Upper lobe of right lung (tissue), 1 donor: ENCODE measurements at regions not wholly inside any gene's neighbourhood (a gene's known extent, or its start where the extent isn't known, plus 50 kb on each side); places are given as distances from the start of the nearest gene placed in this dataset.

ENCODE experiments used
- ATAC-seq: fragments of 200-7000 bp; cut with Tn5 transposase; one replicate; pipeline ENCODE4 v1.9.1; 2020; ENCODE audit warnings: mild to moderate bottlenecking, moderate library complexity
- DNase-seq: peaks from one replicate; pipeline ENCODE4 v3.0.0-alpha.2; 2020
- H3K27ac ChIP-seq: fragments of 200-600 bp; one replicate; pipeline ENCODE4 v1.8.0; 2022
- H3K27me3 ChIP-seq: fragments of 200-600 bp; one replicate; pipeline ENCODE4 v1.8.0; 2022; ENCODE audit warnings: mild to moderate bottlenecking
- H3K36me3 ChIP-seq: fragments of 200-600 bp; one replicate; pipeline ENCODE4 v1.8.0; 2022
- H3K4me1 ChIP-seq: fragments of 200-600 bp; one replicate; pipeline ENCODE4 v1.8.0; 2022
- H3K4me3 ChIP-seq: fragments of 200-600 bp; one replicate; pipeline ENCODE4 v1.8.0; 2022; ENCODE audit warnings: mild to moderate bottlenecking
- H3K9me3 ChIP-seq: fragments of 200-600 bp; one replicate; pipeline ENCODE4 v1.8.0; 2022
- CTCF ChIP-seq: fragments of 200-600 bp; IDR thresholded peaks from one replicate; pipeline ENCODE4 v1.8.0; 2022; ENCODE audit warnings: antibody characterized with exemption
- intact Hi-C: fragments of 100-400 bp; cut with DNase I; formaldehyde crosslinking; loops from one replicate; pipeline ENCODE4 v1.11.0; 2022
- donor health status: DM: no; HTN: yes; CAD: no; lungs with severe emphysema.

GRCh38 chr2:186065491-186065890 lies 326.9 kb downstream of the FSIP2 start:
- Histone ChIP-seq H3K4me1 (no peaks in the 10 kb centered on the region), H3K27me3 (no peaks in the 10 kb centered on the region), H3K9me3 (no peaks in the 10 kb centered on the region), H3K4me3 (no peak overlapping the region), H3K36me3 (no peaks in the 10 kb centered on the region), H3K27ac (no peak overlapping the region)
- ATAC-seq = no peak
- intact Hi-C loops = no loop called here
- no peak for TF ChIP-seq CTCF
- DNase-seq = no peak

GRCh38 chr2:186068139-186068801 lies 329.7 kb downstream of the FSIP2 start:
- intact Hi-C loops = no loop called here
- Histone ChIP-seq H3K27me3 (no peaks in the 10 kb centered on the region), H3K9me3 (no peaks in the 10 kb centered on the region), H3K27ac (no peak overlapping the region), H3K4me3 (no peak overlapping the region), H3K4me1 (no peaks in the 10 kb centered on the region), H3K36me3 (no peaks in the 10 kb centered on the region)
- no peak for DNase-seq
- no peak for ATAC-seq
- no peak for TF ChIP-seq CTCF

GRCh38 chr2:186069676-186070075 lies 331.1 kb downstream of the FSIP2 start:
- Histone ChIP-seq H3K27ac (no peak overlapping the region), H3K27me3 (no peaks in the 10 kb centered on the region), H3K4me3 (no peak overlapping the region), H3K36me3 (no peaks in the 10 kb centered on the region), H3K4me1 (no peaks in the 10 kb centered on the region), H3K9me3 (no peaks in the 10 kb centered on the region)
- no peak for ATAC-seq
- intact Hi-C loops = no loop called here
- DNase-seq = no peak
- no peak for TF ChIP-seq CTCF

- no peak for TF ChIP-seq CTCF
- Histone ChIP-seq H3K4me1 (no peaks in the 10 kb centered on the region), H3K9me3 (no peaks in the 10 kb centered on the region), H3K27me3 (no peaks in the 10 kb centered on the region), H3K27ac (no peak overlapping the region), H3K4me3 (no peak overlapping the region), H3K36me3 (no peaks in the 10 kb centered on the region)
- intact Hi-C loops = no loop called here
- ATAC-seq = no peak
- no peak for DNase-seq
Measured at GRCh38 chr2:186085226-186085625, 346.6 kb downstream of the FSIP2 start.

- DNase-seq (no peak), ATAC-seq (no peak)
- Histone ChIP-seq H3K4me3 (no peak overlapping the region), H3K27me3 (no peaks in the 10 kb centered on the region), H3K9me3 (no peaks in the 10 kb centered on the region), H3K27ac (no peak overlapping the region), H3K36me3 (no peaks in the 10 kb centered on the region), H3K4me1 (no peaks in the 10 kb centered on the region)
- intact Hi-C loops = no loop called here
- TF ChIP-seq CTCF = no peak
Measured at GRCh38 chr2:186093174-186093573, 354.6 kb downstream of the FSIP2 start.

GRCh38 chr2:186098821-186099220 lies 360.2 kb downstream of the FSIP2 start:
- no peak overlapping the region for H3K4me3 ChIP-seq
- H3K9me3 ChIP-seq = no peaks in the 10 kb centered on the region
- no peaks in the 10 kb centered on the region for H3K4me1 ChIP-seq
- ATAC-seq = no peak
- H3K36me3 ChIP-seq = no peaks in the 10 kb centered on the region
- DNase-seq = no peak
- intact Hi-C loops = no loop called here
- H3K27me3 ChIP-seq = no peaks in the 10 kb centered on the region
- TF ChIP-seq CTCF = no peak
- H3K27ac ChIP-seq = no peak overlapping the region
